ENCODE measurements at regions not wholly inside any gene's neighbourhood (a gene's known extent, or its start where the extent isn't known, plus 50 kb on each side); places are given as distances from the start of the nearest gene placed in this dataset.

- TF ChIP-seq ZBTB8A (tag by site-specific recombination; IDR thresholded peaks at IDR 0.05), result no peak
- no peak for TF ChIP-seq ZNF23 (tag by site-specific recombination; IDR thresholded peaks at IDR 0.05; ENCODE audit: borderline replicate concordance)
- no peak for TF ChIP-seq ZNF792 (tag by site-specific recombination; IDR thresholded peaks at IDR 0.05)
- no peak for TF ChIP-seq REST (tag by site-specific recombination; IDR thresholded peaks at IDR 0.05)
- no peak for TF ChIP-seq ZBTB49 (tag by site-specific recombination; IDR thresholded peaks at IDR 0.05; ENCODE audit: low read depth)
- TF ChIP-seq CTCF (tag by site-specific recombination; IDR thresholded peaks at IDR 0.05), result no peak
- no peak for TF ChIP-seq ZSCAN23 (tag by site-specific recombination; IDR thresholded peaks at IDR 0.05)
- no peak for TF ChIP-seq ZNF530 (tag by site-specific recombination; IDR thresholded peaks at IDR 0.05; ENCODE audit: low read depth)
- no peak for TF ChIP-seq KLF16 (tag by site-specific recombination; IDR thresholded peaks at IDR 0.05)
- no peak for TF ChIP-seq HOXA7 (CRISPR knock-in tag; IDR thresholded peaks at IDR 0.05; ENCODE audit: borderline replicate concordance)
Measured at GRCh38 chrX:43238461-43238945, 417.6 kb upstream of the MAOA start.
